NCI-H446 (cell line): ENCODE measurements at regions not wholly inside any gene's neighbourhood (a gene's known extent, or its start where the extent isn't known, plus 50 kb on each side); places are given as distances from the start of the nearest gene placed in this dataset.
"Not testable (repeated sequence)": the region's sequence is repeated elsewhere in the genome, so short reads cannot be mapped to it uniquely, and the experiment has no call there.

Experiments
- DNase-seq, 2 experiments: peaks; one replicate each; lab custom pipeline; 2025; lab: John Stamatoyannopoulos, UW

DNA sequence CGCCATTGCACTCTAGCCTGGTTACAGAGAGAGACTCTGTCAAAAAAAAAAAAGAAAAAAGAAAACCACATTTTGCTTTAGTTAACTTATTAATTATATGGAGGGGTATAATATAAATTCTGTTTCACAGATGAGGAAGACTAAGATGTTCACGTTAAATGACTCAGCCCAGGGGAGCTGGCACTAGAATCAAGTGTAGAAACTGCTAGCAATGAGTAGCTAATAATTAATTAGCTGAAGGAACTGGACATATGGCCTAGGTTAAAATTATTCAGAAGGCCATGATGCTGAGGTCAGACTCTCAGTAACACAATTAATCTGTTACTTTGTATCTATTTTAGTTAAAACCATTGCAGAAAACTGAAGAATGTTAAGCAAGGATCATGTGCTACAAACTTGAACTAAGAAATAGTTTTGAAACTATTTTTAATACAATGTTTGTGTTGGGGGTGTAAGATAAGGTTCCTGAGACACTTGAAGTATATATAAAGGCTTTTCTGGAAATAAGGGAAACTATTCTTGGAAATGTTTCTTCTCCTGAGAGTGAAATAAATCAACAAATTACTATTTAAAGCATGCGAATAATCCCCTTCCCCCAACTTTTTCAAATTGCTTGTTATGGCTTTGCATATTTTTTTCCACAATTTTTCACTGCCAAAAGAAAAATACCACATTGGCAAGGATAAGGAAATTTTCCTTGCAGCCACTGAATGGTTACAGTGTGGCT is 589.3 kb downstream of the SOX5 start:
- DNase-seq, result no peak

DNA sequence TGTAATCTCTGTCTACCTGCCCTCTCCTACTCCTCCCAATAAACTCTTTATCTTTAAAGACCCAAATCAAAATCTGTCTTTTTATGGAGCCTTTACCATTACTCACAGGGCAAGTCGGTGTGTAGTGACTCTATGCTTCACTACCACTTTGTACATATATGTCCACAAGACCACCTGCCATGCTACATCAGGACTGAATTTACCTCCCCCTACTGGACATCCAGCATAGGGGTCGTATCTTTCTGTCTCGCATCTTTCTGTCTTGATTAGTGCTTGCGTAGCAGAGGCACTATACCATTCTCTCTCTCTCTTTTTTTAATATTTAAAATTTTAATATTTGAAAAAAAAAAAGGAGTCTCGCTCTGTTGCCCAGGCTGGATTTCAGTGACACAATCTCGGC is 587.5 kb downstream of the SOX5 start:
- no peak for DNase-seq

DNA sequence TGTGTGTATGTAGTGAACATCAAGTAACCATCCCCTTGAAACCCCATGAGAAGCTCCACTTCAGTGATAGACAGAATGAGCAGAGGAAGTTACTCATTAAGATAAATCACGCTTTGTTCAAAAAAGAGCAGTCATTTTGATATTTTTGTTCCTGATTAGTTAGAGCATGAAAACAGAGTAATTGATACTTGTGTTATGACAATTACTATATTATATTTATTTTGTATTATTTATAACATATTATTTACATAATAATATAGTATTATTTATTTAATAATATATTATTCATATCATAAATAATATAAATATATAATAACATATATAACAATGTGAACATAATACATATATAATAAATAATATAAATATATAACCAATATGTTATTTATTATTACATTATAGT is 580.9 kb downstream of the SOX5 start:
- DNase-seq, result no peak

DNA sequence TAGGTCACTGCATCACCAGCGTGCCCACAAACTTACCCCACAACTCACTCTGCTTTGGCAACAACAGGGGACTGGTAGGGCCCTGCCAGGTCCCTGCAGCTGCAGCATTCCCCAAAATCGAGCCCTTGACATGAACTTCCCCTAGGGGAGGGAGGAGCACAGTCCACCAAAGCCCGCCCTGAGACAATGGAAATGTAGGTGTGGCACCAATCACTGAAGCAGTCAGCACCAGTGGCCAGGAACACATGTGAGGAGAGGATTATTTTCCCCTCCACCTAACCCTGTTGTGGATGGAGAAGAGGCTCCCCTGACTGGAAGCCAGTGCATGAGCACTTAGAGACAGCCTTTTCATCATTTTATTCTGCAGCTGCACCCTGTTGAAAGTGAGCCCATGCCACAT is 573.8 kb downstream of the SOX5 start:
- no peak for DNase-seq

DNA sequence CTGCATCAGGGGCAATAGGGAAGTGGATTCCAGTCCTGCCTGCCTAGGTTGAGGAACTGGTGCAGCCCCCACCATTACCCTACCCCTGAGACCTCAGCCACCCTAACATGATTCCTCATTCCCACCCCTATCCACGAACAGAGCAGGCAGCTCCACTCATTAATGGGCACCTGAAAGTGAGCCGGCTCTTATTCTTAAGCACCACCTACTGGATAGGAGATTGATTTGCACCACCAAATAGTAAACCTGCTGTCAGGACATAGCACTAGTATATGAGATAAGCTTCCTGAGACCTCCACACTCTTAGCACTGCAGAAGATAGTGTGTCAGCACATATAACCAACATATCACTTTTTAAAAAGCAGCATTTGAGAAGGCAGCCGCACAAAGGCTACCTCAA is 573.2 kb downstream of the SOX5 start:
- DNase-seq, result no peak

DNA sequence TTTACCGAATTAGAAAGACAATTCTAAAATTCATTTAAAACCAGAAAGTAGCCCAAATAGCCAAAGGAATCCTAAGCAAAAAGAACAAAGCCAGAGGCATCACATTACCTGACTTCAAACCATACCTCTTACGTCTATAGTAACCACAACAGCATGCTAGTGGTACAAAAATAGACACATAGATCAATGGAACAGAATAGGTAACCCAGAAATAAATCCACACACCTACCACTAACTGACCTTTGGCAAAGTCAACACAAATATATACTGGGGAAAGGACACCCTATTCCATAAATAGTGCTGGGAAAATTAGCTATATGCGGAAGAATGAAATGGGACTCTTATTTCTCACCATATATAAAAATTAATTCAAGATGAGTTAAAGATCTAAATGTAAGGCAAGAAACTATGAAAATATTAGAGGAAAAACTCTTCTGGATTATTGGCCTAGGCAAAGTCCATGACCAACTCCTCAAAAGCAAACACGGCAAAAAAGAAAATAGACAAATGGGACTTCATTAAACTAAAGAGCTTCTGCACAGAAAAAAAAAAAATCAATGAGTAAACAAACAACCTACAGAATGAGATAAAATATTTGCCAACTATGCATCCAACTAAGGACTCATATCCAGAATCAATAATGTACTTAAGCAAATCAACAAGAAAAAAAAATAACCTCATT is 568.9 kb downstream of the SOX5 start:
- no peak for DNase-seq

DNA sequence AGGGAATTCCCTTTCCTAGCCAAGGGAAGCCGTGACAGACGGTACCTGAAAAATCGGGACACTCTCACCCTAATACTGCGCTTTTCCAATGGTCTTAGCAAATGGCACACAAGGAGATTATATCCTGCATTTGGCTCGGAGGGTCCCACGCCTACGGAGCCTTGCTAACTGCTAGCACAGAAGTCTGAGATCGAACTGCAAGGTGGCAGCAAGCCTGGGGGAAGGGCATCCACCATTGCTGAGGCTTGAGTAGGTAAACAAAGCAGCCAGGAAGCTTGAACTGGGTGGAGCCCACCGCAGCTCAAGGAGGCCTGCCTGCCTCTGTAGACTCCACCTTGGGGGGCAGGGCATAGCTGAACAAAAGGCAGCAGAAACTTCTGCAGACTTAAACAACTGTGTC is 560.6 kb downstream of the SOX5 start:
- DNase-seq, result not testable (repeated sequence)

DNA sequence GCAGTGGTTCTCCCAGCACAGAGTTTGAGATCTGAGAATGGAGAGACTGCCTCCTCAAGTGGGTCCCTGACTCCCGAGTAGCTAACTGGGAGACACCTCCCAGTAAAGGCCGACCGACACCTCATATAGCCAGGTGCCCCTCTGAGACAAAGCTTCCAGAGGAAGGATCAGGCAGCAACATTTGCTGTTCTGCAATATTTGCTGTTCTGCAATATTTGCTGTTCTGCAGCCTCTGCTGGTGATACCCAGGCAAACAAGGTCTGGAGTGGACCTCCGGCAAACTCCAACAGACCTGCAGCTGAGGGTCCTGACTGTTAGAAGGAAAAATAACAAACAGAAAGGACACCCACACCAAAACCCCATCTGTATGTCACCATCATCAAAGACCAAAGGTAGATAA is 560.2 kb downstream of the SOX5 start:
- DNase-seq, result not testable (repeated sequence)

DNA sequence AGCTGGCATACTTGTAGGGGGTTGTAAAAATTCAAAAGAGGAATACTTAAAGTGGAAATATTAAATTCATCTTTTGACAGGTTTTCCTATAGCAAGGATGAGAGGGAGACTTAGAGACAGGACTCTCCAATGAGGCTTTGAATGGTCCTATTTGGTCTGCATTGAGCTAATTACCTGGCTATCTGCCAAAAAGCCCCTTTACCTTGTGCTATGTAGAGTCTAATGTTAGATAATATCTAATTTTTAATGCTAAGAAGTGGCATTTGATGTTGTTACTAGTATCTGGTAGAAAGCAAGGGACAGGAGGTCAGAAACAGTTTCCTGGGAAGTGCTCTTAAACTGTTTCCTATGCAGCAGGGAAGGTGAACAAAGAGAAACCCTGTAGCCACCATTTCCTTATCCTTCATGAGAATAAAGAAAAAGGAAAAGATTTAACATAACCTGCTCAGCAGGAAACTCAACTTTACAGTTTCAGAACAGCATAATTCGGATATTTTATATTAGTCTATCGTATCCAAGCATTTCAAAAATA is 550.0 kb downstream of the SOX5 start:
- no peak for DNase-seq

DNA sequence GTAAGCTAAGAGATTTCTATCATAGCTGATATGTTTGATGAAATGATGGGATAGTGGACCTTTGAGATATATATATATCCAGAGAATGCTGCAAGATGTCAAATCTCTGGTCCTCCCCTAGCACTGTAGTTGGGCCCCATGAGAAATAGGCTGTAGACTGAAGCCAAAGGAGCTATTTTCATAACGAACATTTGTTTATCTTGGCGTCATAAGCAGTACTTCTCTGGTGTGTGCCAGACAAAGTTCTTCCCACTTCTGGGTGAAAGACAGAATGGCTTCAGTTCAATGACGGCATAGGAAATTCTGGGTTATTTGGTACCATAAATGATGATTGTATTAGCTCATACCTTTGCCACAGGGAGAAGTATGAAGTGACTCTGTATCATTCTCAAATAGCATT is 534.3 kb downstream of the SOX5 start:
- peak; percentile 5 to 41 for DNase-seq

DNA sequence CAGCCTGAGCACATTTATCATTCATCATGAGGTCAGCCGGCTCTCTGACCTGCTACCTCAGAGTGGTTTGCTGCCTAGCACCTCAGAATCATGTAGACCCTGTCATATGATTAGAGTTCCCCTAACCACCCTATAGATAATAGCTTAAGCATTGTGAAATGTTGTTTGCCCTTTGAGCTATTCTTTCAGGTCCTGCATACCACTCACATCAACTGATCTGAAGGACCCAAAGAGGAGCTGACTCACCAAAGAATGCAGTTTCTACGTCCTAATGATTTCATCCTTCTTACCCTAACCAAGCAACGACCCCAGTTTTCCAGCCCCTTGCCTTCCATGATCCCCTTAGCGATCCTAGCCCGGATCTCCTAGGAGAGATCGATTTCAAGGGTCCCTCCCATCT is 527.9 kb downstream of the SOX5 start:
- DNase-seq, result no peak

DNA sequence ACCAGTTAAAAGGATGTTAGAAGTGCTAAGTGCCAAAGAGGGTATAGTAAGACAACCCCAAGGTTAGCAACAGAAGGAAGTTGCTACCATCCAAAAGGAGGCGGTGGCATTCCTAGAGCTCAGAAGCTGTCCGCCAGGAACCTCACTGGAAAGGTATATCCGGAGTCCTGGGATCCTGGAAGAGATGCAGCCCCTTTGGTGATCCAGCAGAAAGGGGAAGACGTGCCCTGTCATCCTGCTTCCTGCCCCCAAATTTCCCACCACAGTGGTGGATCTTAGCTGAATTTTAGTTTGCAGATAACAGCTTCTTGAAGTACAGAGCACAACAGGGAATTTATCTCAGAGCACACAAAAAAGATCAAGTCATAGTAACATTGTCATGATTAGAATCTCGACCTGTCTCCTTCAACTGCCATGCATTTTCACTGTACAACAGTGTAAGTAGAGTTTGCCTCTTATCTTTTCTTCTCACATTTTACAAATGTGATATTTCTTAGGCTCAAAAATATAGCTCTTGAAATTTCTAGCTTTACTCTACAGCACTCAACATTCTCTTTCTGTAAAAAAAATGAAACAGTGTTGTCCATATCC is 526.3 kb downstream of the SOX5 start:
- no peak for DNase-seq

DNA sequence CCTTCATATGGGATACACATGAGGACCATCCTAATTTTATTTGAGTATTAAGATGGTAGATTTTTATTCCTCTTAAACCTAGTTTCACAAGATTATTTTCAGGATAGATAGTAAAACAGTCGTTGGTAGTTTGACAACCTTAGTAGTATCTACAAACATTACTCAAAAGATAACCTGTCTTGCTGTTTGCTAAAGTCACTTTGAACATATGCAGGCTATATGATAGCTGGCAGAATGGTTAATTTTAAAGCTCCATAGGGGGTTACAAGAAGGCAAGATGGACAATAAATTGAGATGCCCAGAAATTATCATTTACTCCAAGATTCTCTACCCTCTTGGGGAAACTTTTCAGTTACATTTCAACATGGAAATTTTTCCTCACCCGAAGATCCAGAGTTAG is 525.7 kb downstream of the SOX5 start:
- no peak for DNase-seq

DNA sequence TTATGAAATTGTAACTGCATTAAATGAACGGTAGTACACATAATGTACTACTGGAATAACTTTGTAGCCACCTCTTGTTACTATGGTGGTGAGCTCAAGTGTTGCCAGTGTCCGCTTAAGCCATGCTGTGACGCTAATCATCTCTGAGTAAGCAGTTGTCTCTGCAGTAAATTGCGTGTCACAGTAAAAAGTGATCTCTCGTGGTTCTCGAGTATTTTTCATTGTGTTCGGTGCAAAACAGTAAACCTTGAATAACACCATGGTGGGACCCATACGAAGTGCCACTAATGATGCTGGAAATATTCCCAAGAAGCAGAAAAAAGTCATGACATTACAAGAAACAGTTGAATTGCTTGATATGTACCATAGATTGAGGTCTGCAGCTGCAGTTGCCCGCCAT is 524.8 kb downstream of the SOX5 start:
- DNase-seq, result no peak

DNA sequence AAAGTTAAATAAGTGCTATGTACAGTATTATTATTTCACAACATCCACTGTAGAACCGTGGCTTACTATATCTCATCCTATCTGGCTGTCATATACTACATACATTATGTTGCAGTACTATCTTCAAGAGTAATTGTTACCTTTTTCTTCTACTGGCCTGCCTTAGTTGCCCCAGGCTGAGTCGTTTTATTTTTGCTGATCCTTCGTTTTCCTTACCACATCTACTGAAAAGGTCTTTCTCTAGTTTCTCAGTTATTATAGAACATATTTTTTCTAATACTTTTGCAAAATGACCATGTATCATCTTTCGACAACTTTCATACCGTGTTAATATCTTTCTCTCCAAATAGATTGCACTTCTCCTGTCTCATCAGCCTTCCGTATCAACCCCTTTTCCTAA is 523.1 kb downstream of the SOX5 start:
- DNase-seq, result no peak

DNA sequence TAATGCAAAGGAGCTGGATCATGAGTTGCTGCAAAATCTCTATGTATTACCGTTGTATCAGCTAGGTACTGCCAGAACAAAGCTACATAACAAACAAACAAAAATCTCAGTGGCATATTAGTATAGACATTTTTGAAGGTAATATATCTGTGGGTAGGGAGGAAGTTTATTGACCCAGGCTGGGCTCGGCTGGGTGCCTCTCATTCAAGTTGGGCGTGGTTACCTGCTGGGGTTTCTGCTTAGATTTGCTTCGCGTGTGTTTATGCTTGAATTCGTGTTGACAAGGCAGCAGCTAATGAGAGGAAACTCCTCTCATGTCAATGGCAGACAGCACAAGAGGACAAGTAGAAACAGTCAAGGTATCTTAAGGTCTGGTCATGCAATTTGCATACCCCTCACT is 520.7 kb downstream of the SOX5 start:
- DNase-seq, result no peak

DNA sequence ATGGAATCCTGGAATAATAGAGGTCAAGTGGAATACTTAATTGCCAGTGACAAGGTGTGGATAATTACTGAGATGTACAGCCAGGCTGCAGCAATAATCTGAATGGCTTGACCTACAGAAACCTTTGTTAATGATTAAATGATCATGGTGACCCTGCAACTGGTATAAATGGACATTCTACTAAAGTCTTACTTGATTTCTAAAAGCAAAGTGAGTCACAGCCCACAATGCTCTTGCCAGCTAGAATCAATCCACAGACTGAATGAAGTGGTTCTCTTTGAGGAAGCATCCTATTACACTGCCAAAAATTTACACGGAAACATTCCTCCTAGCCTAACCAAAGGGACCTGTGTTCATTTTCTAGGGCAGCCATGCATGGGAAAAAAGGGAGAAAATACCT is 518.5 kb downstream of the SOX5 start:
- no peak for DNase-seq

DNA sequence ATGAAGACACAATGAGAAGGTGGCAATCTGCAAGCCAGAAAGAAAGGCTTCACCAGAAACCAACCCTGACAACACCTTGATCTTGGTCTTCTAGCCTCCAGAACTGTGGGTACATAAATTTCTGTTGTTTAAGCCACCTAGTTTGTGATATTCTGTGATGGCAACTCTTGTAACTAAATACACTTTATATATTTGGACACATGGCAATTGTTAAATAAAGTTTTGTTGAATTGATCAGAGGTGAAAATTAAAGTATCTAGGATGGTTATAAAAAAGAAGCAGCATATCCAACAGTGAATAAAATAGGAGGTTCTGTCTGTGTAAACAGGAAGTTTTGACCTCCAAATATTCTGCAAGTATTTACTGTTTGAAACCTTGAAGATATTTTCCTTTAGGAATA is 516.3 kb downstream of the SOX5 start:
- no peak for DNase-seq

DNA sequence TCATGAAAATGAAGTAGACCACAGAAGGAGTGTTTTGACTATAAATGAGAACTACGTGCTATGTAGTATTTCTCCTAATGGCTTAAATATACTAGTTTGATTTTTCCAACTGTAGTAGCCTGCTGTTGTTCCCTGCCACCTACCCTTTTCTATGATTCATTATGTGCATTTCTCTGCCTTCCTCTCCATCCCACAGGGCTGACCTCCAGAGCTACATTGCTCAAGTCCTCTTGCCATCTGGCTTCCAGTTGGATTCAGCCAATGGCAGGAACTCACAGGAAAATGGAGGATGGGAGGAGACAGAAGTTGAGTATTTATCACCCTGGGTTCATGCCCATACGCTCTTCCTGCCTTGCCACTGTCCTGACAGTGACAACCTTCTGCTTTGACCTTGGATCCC is 515.3 kb downstream of the SOX5 start:
- DNase-seq, result peak in 1 of 2 experiments; percentile 24

DNA sequence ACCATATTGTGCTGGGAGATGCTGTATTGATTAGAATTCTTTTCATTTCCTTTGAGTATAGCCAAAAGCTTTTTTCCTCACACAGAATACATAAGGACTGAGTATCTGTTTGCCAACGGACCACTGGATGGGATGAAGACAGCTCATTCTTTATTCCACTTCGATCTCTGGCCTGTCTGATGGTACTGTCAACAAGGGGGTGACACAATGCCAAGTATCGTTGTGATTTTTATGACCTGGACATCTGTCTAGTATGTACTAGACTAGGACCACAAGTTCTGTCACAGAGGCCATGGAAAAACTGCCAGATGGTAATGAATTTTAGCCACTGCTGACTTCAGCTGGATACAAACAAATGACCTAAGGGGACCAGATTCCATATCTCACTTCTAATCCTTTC is 502.7 kb downstream of the SOX5 start:
- DNase-seq, result peak in 1 of 2 experiments; percentile 70

DNA sequence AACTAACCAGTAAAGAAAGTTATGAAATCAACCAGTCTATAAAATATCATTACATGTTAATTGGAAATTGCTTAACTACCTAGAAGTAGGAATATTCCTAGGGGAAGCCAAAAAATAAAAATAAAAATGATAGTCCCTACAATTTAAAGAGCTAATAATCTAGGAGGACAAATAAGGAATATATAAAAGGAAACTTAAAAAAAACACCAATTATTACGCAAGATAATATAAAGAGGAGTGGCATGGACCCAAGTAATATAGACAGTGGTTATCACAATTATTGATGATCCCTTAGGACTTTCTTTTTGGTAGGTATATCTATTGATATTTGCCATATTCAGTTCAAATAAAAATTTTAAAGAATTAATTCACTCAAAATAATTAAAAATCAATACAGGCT is 498.7 kb downstream of the SOX5 start:
- DNase-seq, result no peak

DNA sequence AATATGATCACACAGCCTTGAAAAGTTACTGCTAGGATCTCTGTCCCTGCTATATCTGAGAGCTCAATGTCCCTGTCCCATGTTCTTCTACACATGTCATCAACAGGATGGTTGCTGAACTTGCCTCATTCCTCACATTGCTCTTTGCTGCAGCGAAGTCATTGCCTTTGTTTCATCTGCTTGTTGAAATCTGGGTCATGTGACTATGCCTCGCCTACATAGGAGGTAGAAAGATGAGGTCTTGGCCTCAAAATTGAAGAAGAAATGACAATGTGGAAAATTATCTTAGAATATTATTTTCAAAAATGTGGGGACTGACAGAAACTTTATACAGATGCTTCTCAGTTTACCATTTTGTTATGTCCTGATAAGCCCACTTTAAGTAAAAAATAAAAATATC is 494.2 kb downstream of the SOX5 start:
- no peak for DNase-seq

DNA sequence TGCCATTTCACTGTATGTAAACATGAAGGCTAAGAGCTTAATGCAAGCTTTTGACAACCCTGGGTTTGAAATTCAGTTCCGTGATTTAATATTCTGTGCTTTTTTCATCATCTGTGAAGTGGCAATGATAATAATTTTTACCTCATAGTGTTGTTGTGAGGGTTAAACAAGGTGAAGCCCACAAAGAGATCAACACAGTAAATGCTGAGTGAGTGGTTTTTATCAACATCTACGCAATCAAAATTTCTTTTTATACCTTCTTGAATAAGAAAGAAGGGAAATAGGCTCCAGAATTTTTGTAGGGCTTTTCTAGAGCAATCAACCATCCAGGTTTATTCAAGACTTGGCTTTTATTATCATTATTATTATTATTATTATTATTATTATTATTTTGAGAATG is 490.8 kb downstream of the SOX5 start:
- no peak for DNase-seq
